ENCODE measurements at regions not wholly inside any gene's neighbourhood (a gene's known extent, or its start where the extent isn't known, plus 50 kb on each side); places are given as distances from the start of the nearest gene placed in this dataset.

DNA sequence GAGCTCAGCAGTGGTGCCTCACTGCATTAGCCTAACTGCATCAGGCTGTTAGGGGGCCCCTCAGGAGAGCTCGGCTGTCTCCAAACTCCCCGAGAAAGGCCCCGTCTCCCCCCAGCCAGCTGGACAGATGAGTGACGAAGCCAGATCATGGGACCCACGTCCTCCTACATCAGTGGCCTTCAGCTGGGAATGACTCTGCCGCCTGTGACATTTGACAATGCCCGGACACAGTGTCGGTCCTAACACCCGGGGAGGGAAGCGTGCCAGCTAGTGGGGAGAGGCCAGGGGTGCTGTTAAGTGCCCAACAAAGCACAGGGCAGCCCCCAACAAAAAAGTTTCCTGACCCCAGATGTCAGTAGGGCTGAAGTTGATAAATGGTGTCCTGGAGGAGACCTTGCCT is 375.2 kb upstream of the IRX2 start:
- ChIA-PET CTCF (no interaction called here), POLR2A (no interaction called here)
- TF ChIP-seq CTBP1 (IDR thresholded peaks at IDR 0.05; ENCODE audit: borderline replicate concordance) (no peak), SUZ12 (IDR thresholded peaks at IDR 0.05) (no peak), HDGF (IDR thresholded peaks at IDR 0.05; ENCODE audit: borderline replicate concordance) (no peak)
- DNase-seq (ENCODE audit: extremely low spot score) = no peak

DNA sequence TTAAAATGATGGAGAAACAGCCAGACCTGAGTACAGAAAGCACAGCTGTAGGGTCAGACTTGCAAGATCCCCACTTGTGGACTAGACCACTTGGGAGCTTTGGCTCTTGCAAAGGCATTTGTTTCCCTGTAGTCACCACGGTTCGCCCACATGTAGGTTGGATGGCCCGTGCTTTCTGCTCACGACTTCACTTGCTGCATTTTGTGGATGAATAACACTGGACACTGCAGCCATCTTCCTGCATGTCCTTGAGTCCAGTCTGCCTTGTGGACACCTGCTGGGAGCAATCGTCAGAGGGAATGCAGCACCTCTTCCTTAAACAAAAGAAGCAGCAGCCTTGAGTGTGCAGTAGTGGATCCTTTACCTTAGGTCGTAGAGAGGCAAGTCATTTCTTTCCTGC is 372.9 kb upstream of the IRX2 start:
- ChIA-PET CTCF (no interaction called here), POLR2A (no interaction called here)

DNA sequence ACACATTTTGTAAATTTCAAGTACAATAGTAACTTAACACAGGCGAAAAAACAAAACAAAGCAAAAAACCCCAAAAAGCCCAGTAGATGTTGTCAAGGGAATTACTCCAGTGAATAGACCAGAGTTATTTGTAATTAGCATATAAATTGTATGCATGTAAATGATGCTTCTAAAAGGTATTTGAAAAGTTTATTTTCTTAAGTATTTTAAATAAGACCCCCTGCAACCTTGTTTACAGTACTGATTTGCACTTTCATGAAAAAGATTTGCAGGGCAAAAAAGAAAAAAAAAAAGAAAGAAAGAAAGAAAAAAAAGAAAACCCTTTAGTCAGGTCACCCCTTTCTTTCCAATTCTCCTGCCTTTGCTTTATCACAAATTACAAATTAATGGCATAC is 372.3 kb upstream of the IRX2 start:
- CTCF ChIA-PET = no interaction called here
- POLR2A ChIA-PET = no interaction called here
- DNase-seq (ENCODE audit: extremely low spot score) = no peak
- TF ChIP-seq TARDBP (IDR thresholded peaks at IDR 0.05) = no peak
- TF ChIP-seq, protein P1, sequence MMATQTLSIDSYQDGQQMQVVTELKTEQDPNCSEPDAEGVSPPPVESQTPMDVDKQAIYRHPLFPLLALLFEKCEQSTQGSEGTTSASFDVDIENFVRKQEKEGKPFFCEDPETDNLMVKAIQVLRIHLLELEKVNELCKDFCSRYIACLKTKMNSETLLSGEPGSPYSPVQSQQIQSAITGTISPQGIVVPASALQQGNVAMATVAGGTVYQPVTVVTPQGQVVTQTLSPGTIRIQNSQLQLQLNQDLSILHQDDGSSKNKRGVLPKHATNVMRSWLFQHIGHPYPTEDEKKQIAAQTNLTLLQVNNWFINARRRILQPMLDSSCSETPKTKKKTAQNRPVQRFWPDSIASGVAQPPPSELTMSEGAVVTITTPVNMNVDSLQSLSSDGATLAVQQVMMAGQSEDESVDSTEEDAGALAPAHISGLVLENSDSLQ (IDR thresholded peaks at IDR 0.05) = no peak
- TF ChIP-seq ZNF384 (IDR thresholded peaks at IDR 0.05) = no peak
- TF ChIP-seq SUZ12 (IDR thresholded peaks at IDR 0.05) = no peak
- no peak for TF ChIP-seq NFRKB (IDR thresholded peaks at IDR 0.05)
- no peak for TF ChIP-seq FOXA1 (IDR thresholded peaks at IDR 0.05)
- no peak for TF ChIP-seq L3MBTL2 (conservative IDR thresholded peaks at IDR 0.05)
- TF ChIP-seq HDGF (IDR thresholded peaks at IDR 0.05; ENCODE audit: borderline replicate concordance) = no peak
- TF ChIP-seq LEF1 (IDR thresholded peaks at IDR 0.05; ENCODE audit: borderline replicate concordance) = no peak
- TF ChIP-seq BHLHE40 (IDR thresholded peaks at IDR 0.05; ENCODE audit: borderline replicate concordance) = no peak
- no peak for TF ChIP-seq ARNT (IDR thresholded peaks at IDR 0.05)
- no peak for TF ChIP-seq FOXK2 (IDR thresholded peaks at IDR 0.05)
- TF ChIP-seq CTBP1 (IDR thresholded peaks at IDR 0.05; ENCODE audit: borderline replicate concordance) = no peak
- TF ChIP-seq SP1 (IDR thresholded peaks at IDR 0.05) = no peak
- no peak for TF ChIP-seq FOXM1 (IDR thresholded peaks at IDR 0.05; ENCODE audit: borderline replicate concordance)

More for the DNA sequence above, 372.9 kb upstream of the IRX2 start:
- TF ChIP-seq ARNT (IDR thresholded peaks at IDR 0.05) (no peak), FOXA1 (IDR thresholded peaks at IDR 0.05) (no peak), HDGF (IDR thresholded peaks at IDR 0.05; ENCODE audit: borderline replicate concordance) (no peak), BHLHE40 (IDR thresholded peaks at IDR 0.05; ENCODE audit: borderline replicate concordance) (no peak), SP1 (IDR thresholded peaks at IDR 0.05) (no peak), FOXM1 (IDR thresholded peaks at IDR 0.05; ENCODE audit: borderline replicate concordance) (no peak), NFRKB (IDR thresholded peaks at IDR 0.05) (no peak), TARDBP (IDR thresholded peaks at IDR 0.05) (no peak), L3MBTL2 (conservative IDR thresholded peaks at IDR 0.05) (no peak), FOXK2 (IDR thresholded peaks at IDR 0.05) (no peak), ZNF384 (IDR thresholded peaks at IDR 0.05) (no peak), SUZ12 (IDR thresholded peaks at IDR 0.05) (no peak), CTBP1 (IDR thresholded peaks at IDR 0.05; ENCODE audit: borderline replicate concordance) (no peak), LEF1 (IDR thresholded peaks at IDR 0.05; ENCODE audit: borderline replicate concordance) (no peak), ELF4 (IDR thresholded peaks at IDR 0.05) (no peak)
- TF ChIP-seq, protein P1 (IDR thresholded peaks at IDR 0.05) = no peak
- no peak for DNase-seq (ENCODE audit: extremely low spot score)

DNA sequence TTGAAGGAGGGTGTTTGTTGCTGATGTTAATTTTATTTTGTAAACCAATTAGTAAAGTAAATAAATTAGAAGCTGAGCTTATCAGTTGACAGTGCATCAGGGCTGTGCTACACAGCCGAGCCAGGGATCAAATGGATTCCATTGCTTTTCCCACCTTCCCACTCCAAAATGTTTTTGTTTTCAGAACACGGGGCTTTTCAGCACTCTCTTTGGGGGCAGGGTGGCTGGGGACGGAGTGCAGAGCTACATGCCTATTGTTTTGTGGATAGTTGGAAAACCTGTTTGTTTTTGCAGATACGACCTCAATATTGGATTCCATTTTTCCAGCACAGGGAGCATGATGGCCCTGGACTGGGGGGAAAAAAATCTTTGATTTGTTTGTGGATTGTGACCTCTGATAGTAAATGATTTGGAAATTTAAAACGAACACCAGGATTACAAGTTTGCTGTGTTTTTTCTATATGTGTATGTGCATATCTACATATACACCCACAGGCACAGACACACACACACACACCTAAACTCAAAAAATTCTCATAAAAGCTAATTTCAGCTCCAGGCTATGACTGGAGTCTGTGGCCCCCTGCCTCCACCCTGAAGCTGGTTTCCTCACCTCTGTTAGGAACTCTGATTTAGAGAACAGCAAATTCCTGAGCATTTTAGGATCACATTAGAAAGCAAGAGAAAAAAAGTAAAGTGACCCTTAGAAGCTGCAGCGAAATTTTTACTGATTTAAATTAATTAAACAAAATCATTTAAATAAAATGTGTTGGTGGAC is 371.7 kb upstream of the IRX2 start:
- CTCF ChIA-PET = no interaction called here
- no peak for DNase-seq (ENCODE audit: extremely low spot score)
- POLR2A ChIA-PET = no interaction called here
- TF ChIP-seq, protein P1 (IDR thresholded peaks at IDR 0.05) = no peak
- TF ChIP-seq FOXM1 (IDR thresholded peaks at IDR 0.05; ENCODE audit: borderline replicate concordance) (no peak), FOXK2 (IDR thresholded peaks at IDR 0.05) (no peak), SUZ12 (IDR thresholded peaks at IDR 0.05) (no peak), CTBP1 (IDR thresholded peaks at IDR 0.05; ENCODE audit: borderline replicate concordance) (no peak), SP1 (IDR thresholded peaks at IDR 0.05) (no peak), BHLHE40 (IDR thresholded peaks at IDR 0.05; ENCODE audit: borderline replicate concordance) (no peak), L3MBTL2 (conservative IDR thresholded peaks at IDR 0.05) (no peak), ARNT (IDR thresholded peaks at IDR 0.05) (no peak), HDGF (IDR thresholded peaks at IDR 0.05; ENCODE audit: borderline replicate concordance) (no peak), NFRKB (IDR thresholded peaks at IDR 0.05) (no peak), ELF4 (IDR thresholded peaks at IDR 0.05) (no peak), TARDBP (IDR thresholded peaks at IDR 0.05) (no peak), ZNF384 (IDR thresholded peaks at IDR 0.05) (no peak), LEF1 (IDR thresholded peaks at IDR 0.05; ENCODE audit: borderline replicate concordance) (no peak), FOXA1 (IDR thresholded peaks at IDR 0.05) (no peak)

DNA sequence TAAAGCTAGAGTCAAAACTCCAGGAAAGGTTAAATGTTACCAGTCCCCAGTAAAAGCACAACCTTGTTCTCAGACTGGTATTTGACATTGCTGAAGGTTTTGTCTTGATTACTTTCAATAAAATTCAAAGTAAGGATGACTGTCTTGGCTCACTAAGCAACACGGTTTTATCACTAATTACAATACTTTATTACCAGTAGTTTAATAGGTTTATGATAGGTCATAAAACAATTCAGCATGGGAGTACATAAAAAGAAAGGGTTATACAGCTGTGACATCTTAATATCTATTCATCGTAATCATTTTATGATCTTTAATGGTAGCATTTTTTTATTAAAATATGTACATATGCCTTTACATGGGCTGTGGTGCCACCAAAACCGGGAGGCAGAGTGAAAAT is 370.7 kb upstream of the IRX2 start:
- ChIA-PET CTCF (no interaction called here), POLR2A (no interaction called here)
- DNase-seq (ENCODE audit: extremely low spot score) = no peak

More for the DNA sequence above, 370.7 kb upstream of the IRX2 start:
- TF ChIP-seq, protein P1 (IDR thresholded peaks at IDR 0.05) = no peak
- TF ChIP-seq SP1 (IDR thresholded peaks at IDR 0.05) = no peak
- TF ChIP-seq LEF1 (IDR thresholded peaks at IDR 0.05; ENCODE audit: borderline replicate concordance) = no peak
- TF ChIP-seq ELF4 (IDR thresholded peaks at IDR 0.05) = no peak
- no peak for TF ChIP-seq FOXK2 (IDR thresholded peaks at IDR 0.05)
- no peak for TF ChIP-seq TARDBP (IDR thresholded peaks at IDR 0.05)
- TF ChIP-seq HDGF (IDR thresholded peaks at IDR 0.05; ENCODE audit: borderline replicate concordance) = no peak
- TF ChIP-seq ARNT (IDR thresholded peaks at IDR 0.05) = no peak
- TF ChIP-seq FOXA1 (IDR thresholded peaks at IDR 0.05) = no peak
- no peak for TF ChIP-seq NFRKB (IDR thresholded peaks at IDR 0.05)
- no peak for TF ChIP-seq L3MBTL2 (conservative IDR thresholded peaks at IDR 0.05)
- TF ChIP-seq SUZ12 (IDR thresholded peaks at IDR 0.05) = no peak
- no peak for TF ChIP-seq FOXM1 (IDR thresholded peaks at IDR 0.05; ENCODE audit: borderline replicate concordance)
- no peak for TF ChIP-seq ZNF384 (IDR thresholded peaks at IDR 0.05)
- no peak for TF ChIP-seq BHLHE40 (IDR thresholded peaks at IDR 0.05; ENCODE audit: borderline replicate concordance)
- no peak for TF ChIP-seq CTBP1 (IDR thresholded peaks at IDR 0.05; ENCODE audit: borderline replicate concordance)

Data from HEK293T (cell line).